ENCODE measurements at regions not wholly inside any gene's neighbourhood (a gene's known extent, or its start where the extent isn't known, plus 50 kb on each side); places are given as distances from the start of the nearest gene placed in this dataset.

- H3K4me3 ChIP-seq (ENCODE audit: low read depth, low read length): no peak overlapping the region
- H3K9me3 ChIP-seq (ENCODE audit: control insufficient read depth, insufficient read depth, low read depth, low read length): no peaks in the 10 kb centered on the region
- H3K27ac ChIP-seq (ENCODE audit: extremely low read depth, low read depth, low read length): no peak overlapping the region
- H3K36me3 ChIP-seq (ENCODE audit: control insufficient read depth in 2 of 2, insufficient read depth in 1 of 2, low read length in 2 of 2): no peaks in the 10 kb centered on the region
- POLR2A ChIA-PET: no interaction called here
- H3K4me1 ChIP-seq (ENCODE audit: control insufficient read depth, insufficient read depth, low read length): no peaks in the 10 kb centered on the region
- CTCF ChIA-PET: interaction anchor here (0.9 kb wide), 1 partner anchor 895 kb away, joined by 3 read pairs; no protein-coding TSS in a partner anchor
- TF ChIP-seq ZIC2 (tag by site-specific recombination; IDR thresholded peaks at IDR 0.05) (no peak), ZNF707 (tag by site-specific recombination; IDR thresholded peaks at IDR 0.05) (no peak), ZNF248 (tag by site-specific recombination; IDR thresholded peaks at IDR 0.05) (no peak), ZNF426 (tag by site-specific recombination; IDR thresholded peaks at IDR 0.05) (no peak), ZNF157 (tag by site-specific recombination; IDR thresholded peaks at IDR 0.05) (no peak), ZNF211 (tag by site-specific recombination; IDR thresholded peaks at IDR 0.05; ENCODE audit: low read depth) (no peak), ZNF23 (tag by site-specific recombination; IDR thresholded peaks at IDR 0.05; ENCODE audit: borderline replicate concordance) (no peak), KLF1 (tag by site-specific recombination; IDR thresholded peaks at IDR 0.05) (no peak), ZNF560 (tag by site-specific recombination; IDR thresholded peaks at IDR 0.05; ENCODE audit: borderline replicate concordance) (no peak), BCL11A (tag by site-specific recombination; IDR thresholded peaks at IDR 0.05; ENCODE audit: low read depth) (no peak), ZNF621 (tag by site-specific recombination; IDR thresholded peaks at IDR 0.05) (no peak), ZNF18 (tag by site-specific recombination; IDR thresholded peaks at IDR 0.05) (no peak), SP7 (tag by site-specific recombination; IDR thresholded peaks at IDR 0.05) (no peak), ZNF629 (tag by site-specific recombination; IDR thresholded peaks at IDR 0.05) (peak; percentile 58), ZNF600 (tag by site-specific recombination; IDR thresholded peaks at IDR 0.05) (peak; percentile 99), REST (tag by site-specific recombination; IDR thresholded peaks at IDR 0.05) (no peak), ZBTB7A (tag by site-specific recombination; IDR thresholded peaks at IDR 0.05; ENCODE audit: low read depth) (no peak), ZNF19 (tag by site-specific recombination; IDR thresholded peaks at IDR 0.05; ENCODE audit: low read depth) (no peak), ZNF530 (tag by site-specific recombination; IDR thresholded peaks at IDR 0.05; ENCODE audit: low read depth) (no peak), PRDM1 (tag by site-specific recombination; IDR thresholded peaks at IDR 0.05) (no peak), ZNF341 (tag by site-specific recombination; IDR thresholded peaks at IDR 0.05; ENCODE audit: low read depth) (no peak), ZNF416 (tag by site-specific recombination; IDR thresholded peaks at IDR 0.05) (no peak), ZNF140 (tag by site-specific recombination; IDR thresholded peaks at IDR 0.05) (no peak), ZNF785 (tag by site-specific recombination; IDR thresholded peaks at IDR 0.05) (no peak), ZNF398 (tag by site-specific recombination; IDR thresholded peaks at IDR 0.05) (no peak), ZNF37A (tag by site-specific recombination; IDR thresholded peaks at IDR 0.05) (no peak), ZBTB44 (tag by site-specific recombination; IDR thresholded peaks at IDR 0.05) (no peak), ZBTB48 (tag by site-specific recombination; IDR thresholded peaks at IDR 0.05) (no peak), MEIS1 (CRISPR knock-in tag; IDR thresholded peaks at IDR 0.05; ENCODE audit: borderline replicate concordance) (no peak), ZNF580 (tag by site-specific recombination; IDR thresholded peaks at IDR 0.05) (no peak)
Measured at GRCh38 chr3:11907667-11908660, 61.3 kb upstream of the TAMM41 start.
